ENCODE measurements at regions not wholly inside any gene's neighbourhood (a gene's known extent, or its start where the extent isn't known, plus 50 kb on each side); places are given as distances from the start of the nearest gene placed in this dataset.

GRCh38 chr4:106486533-106486932, 118.0 kb upstream of the GIMD1 start:
- BruUV-seq (replicated peaks), result no TSS peak
- DNase-seq (ENCODE audit: extremely low read depth in 1 of 4, low spot score in 3 of 4), result no peak
- H3K27me3 ChIP-seq (ENCODE audit: control insufficient read depth in 2 of 2, insufficient read depth in 2 of 2, low read length in 2 of 2), result no peaks in the 10 kb centered on the region; a peak in 1 of 5 replicates
- 0% methylated on average over 2 of the region's 2 CpGs for WGBS (ENCODE audit: insufficient coverage, low coverage, missing lambda C conversion rate)
- no peaks in the 10 kb centered on the region for H3K9me1 ChIP-seq (ENCODE audit: control insufficient read depth, insufficient read depth, low read length)
- intact Hi-C loops (cut with micrococcal nuclease), result no loop called here
- no peak for FAIRE-seq
- H3K79me2 ChIP-seq (ENCODE audit: control insufficient read depth, insufficient read depth, low read length), result no peaks in the 10 kb centered on the region
- no peaks in the 10 kb centered on the region for H4K20me1 ChIP-seq (replicated peaks; ENCODE audit: control insufficient read depth, insufficient read depth, low read length)
- in situ Hi-C loops (cut with MboI), result no loop called here
- H3K9ac ChIP-seq (ENCODE audit: insufficient read depth in 1 of 2, low read depth in 2 of 2, low read length in 2 of 2), result no peak overlapping the region
- H3K4me3 ChIP-seq, result no peak overlapping the region
- H3K27ac ChIP-seq (ENCODE audit: extremely low read depth, low read depth, low read length), result no peak overlapping the region
- POLR2A ChIA-PET, result no interaction called here
- CTCF ChIA-PET (ENCODE audit: low intra/inter-chr PET ratio), result no interaction called here
- TF ChIP-seq ZNF695 (CRISPR knock-in tag; IDR thresholded peaks at IDR 0.05), result no peak
- no peak for TF ChIP-seq PURB (CRISPR knock-in tag; IDR thresholded peaks at IDR 0.05; ENCODE audit: low read depth)
- TF ChIP-seq, protein P1, sequence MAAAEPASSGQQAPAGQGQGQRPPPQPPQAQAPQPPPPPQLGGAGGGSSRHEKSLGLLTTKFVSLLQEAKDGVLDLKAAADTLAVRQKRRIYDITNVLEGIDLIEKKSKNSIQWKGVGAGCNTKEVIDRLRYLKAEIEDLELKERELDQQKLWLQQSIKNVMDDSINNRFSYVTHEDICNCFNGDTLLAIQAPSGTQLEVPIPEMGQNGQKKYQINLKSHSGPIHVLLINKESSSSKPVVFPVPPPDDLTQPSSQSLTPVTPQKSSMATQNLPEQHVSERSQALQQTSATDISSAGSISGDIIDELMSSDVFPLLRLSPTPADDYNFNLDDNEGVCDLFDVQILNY (CRISPR knock-in tag; IDR thresholded peaks at IDR 0.05), result no peak
- TF ChIP-seq NR1H2 (CRISPR knock-in tag; IDR thresholded peaks at IDR 0.05), result no peak
- no peak for TF ChIP-seq HDAC1 (IDR thresholded peaks at IDR 0.05)
- TF ChIP-seq ZNF184 (CRISPR knock-in tag; IDR thresholded peaks at IDR 0.05), result no peak
- TF ChIP-seq SMAD1 (IDR thresholded peaks at IDR 0.05; ENCODE audit: low read depth, low read length, partially characterized antibody), result no peak
- no peak for TF ChIP-seq XRCC5 (IDR thresholded peaks at IDR 0.05; ENCODE audit: low read depth, low read length)
- no peak for TF ChIP-seq ZNF3 (CRISPR knock-in tag; IDR thresholded peaks at IDR 0.05)
- no peak for TF ChIP-seq NR2C2 (CRISPR knock-in tag; IDR thresholded peaks at IDR 0.05)
- no peak for TF ChIP-seq NR2C2 (tag; IDR thresholded peaks at IDR 0.05)
- TF ChIP-seq ZNF785 (CRISPR knock-in tag; IDR thresholded peaks at IDR 0.05), result no peak
- TF ChIP-seq BCOR (IDR thresholded peaks at IDR 0.05), result no peak
- no peak for TF ChIP-seq MITF (IDR thresholded peaks at IDR 0.05)
- H3K9me3 ChIP-seq (replicated peaks; ENCODE audit: control insufficient read depth, insufficient read depth, low read depth, low read length), result no peaks in the 10 kb centered on the region
- no peak overlapping the region for H3K4me2 ChIP-seq (ENCODE audit: insufficient read depth, low read length)
- no peak overlapping the region for H2AFZ ChIP-seq (ENCODE audit: low read depth, low read length)
- no peaks in the 10 kb centered on the region for H3K36me3 ChIP-seq (ENCODE audit: control insufficient read depth, insufficient read depth, low read length)
- H3K4me1 ChIP-seq (replicated peaks in 1 of 2; ENCODE audit: control insufficient read depth in 2 of 2, insufficient read depth in 2 of 2, low read length in 2 of 2), result no peaks in the 10 kb centered on the region
- no peak for ATAC-seq
